Stimulated activated CD4-positive, alpha-beta T cell treated with anti-CD3 and anti-CD28 coated beads, Interleukin-15, amount 100 ng/mL, for 24 hours (primary cell): ENCODE measurements at regions not wholly inside any gene's neighbourhood (a gene's known extent, or its start where the extent isn't known, plus 50 kb on each side); places are given as distances from the start of the nearest gene placed in this dataset.
"Not testable (repeated sequence)": the region's sequence is repeated elsewhere in the genome, so short reads cannot be mapped to it uniquely, and the experiment has no call there.

Experiments used
- DNase-seq: peaks from one replicate; pipeline ENCODE4 v3.0.0-alpha.2; 2020

- no peak for DNase-seq
Observed at GRCh38 chr4:117014236-117014635, 71.1 kb downstream of the TRAM1L1 start.

- no peak for DNase-seq
Observed at GRCh38 chr4:117010671-117011070, 74.7 kb downstream of the TRAM1L1 start.

GRCh38 chr4:117001077-117001476 is 84.3 kb downstream of the TRAM1L1 start:
- no peak for DNase-seq

GRCh38 chr4:116982656-116983055 is 102.7 kb downstream of the TRAM1L1 start:
- no peak for DNase-seq

- DNase-seq, result not testable (repeated sequence)
Observed at GRCh38 chr4:116980436-116980835, 104.9 kb downstream of the TRAM1L1 start.

- DNase-seq, result no peak
Observed at GRCh38 chr4:116959045-116959444, 126.3 kb downstream of the TRAM1L1 start.

GRCh38 chr4:116953947-116954346 is 131.4 kb downstream of the TRAM1L1 start:
- no peak for DNase-seq

GRCh38 chr4:116952530-116953136 is 132.7 kb downstream of the TRAM1L1 start:
- DNase-seq, result no peak

GRCh38 chr4:116949856-116950255 is 135.5 kb downstream of the TRAM1L1 start:
- no peak for DNase-seq

GRCh38 chr4:116942315-116942714 is 143.1 kb downstream of the TRAM1L1 start:
- no peak for DNase-seq

GRCh38 chr4:116930329-116930728 is 155.0 kb downstream of the TRAM1L1 start:
- no peak for DNase-seq

GRCh38 chr4:116926631-116927295 is 158.6 kb downstream of the TRAM1L1 start:
- DNase-seq, result no peak

- peak; percentile 1 for DNase-seq
Observed at GRCh38 chr4:116925900-116926457, 159.4 kb downstream of the TRAM1L1 start.

GRCh38 chr4:116923389-116923788 is 162.0 kb downstream of the TRAM1L1 start:
- DNase-seq, result no peak

- no peak for DNase-seq
Observed at GRCh38 chr4:116913451-116913850, 171.9 kb downstream of the TRAM1L1 start.

- DNase-seq, result no peak
Observed at GRCh38 chr4:116906758-116907157, 178.6 kb downstream of the TRAM1L1 start.

- no peak for DNase-seq
Observed at GRCh38 chr4:116899561-116899960, 185.8 kb downstream of the TRAM1L1 start.

GRCh38 chr4:116885579-116885978 is 199.8 kb downstream of the TRAM1L1 start:
- no peak for DNase-seq

GRCh38 chr4:116882503-116882902 is 202.9 kb downstream of the TRAM1L1 start:
- DNase-seq, result no peak

- no peak for DNase-seq
Observed at GRCh38 chr4:116881077-116881476, 204.3 kb downstream of the TRAM1L1 start.

GRCh38 chr4:116880625-116881024 is 204.8 kb downstream of the TRAM1L1 start:
- no peak for DNase-seq

GRCh38 chr4:116878280-116878679 is 207.1 kb downstream of the TRAM1L1 start:
- no peak for DNase-seq

- DNase-seq, result no peak
Observed at GRCh38 chr4:116877069-116877468, 208.3 kb downstream of the TRAM1L1 start.

GRCh38 chr4:116872941-116873340 is 212.4 kb downstream of the TRAM1L1 start:
- no peak for DNase-seq

- DNase-seq, result no peak
Observed at GRCh38 chr4:116872308-116872707, 213.1 kb downstream of the TRAM1L1 start.
